NCI-H345 (cell line): ENCODE measurements at regions not wholly inside any gene's neighbourhood (a gene's known extent, or its start where the extent isn't known, plus 50 kb on each side); places are given as distances from the start of the nearest gene placed in this dataset.

ENCODE experiments used
- DNase-seq: peaks from one replicate; lab custom pipeline; 2025; lab: John Stamatoyannopoulos, UW

DNA sequence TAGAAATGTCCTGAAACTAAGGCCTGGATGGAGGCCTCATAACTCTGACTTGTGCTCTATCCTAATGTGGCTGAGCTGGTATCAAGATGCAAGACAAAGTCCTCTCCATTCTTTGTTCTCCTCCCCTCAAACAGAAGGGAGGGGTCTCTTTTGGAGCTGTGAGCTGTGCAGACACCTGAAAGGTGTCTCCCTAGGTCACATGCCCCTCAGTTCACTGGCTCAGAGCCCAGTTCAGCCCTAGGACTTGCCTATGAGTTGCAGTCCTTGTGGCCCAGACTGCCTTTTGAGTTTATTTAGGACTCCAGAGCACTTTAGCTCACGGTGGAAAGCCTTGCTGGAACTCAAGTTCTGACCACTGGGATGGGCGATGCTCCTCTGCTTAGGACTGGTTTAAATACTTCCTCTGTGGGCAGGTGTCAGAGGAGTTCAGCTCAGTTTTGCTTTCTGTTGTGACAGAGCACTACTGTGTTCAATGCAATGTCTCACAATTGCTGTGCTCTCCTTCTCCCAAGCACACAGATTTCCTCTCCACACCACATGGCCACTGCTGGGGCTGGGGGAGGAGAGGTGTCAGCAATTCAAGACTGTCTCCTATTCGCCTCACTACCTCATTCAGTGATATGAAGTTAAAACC is 84.8 kb upstream of the ZNF827 start:
- no peak for DNase-seq

DNA sequence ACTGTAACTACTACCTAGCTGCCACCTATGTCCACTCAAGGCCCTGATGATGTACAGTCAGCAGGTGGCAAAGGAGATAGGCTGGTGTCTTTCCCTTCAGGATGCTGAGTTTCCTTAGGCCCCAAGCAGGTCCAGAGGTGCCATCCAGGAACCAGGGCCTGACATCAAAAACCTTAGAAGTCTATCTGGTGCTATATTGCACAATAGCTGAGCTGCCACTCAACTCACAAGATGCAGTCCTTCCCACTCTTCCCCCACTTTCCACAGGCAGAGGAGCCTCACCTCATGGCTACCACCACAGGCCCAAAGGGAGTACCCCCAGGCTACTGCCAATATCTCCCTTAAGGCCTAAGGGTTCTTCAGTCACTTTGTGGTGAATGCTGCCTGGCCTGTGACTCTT is 83.9 kb upstream of the ZNF827 start:
- no peak for DNase-seq

DNA sequence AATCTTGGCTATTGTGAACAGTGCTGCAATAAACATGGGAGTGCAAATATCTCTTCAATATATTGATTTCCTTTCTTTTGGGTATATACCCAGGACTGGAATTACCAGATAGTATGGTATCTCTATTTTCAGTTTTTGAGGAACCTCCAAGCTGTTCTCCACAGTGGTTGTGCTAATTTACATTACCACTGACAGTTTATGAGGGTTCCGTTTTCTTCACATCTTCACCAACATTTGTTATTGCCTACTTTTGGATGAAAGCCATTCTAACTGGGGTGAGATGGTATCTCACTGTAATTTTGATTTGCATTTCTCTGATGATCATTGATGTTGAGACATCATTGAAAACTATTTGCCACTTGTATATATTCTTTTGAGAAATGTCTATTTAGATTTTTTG is 79.6 kb upstream of the ZNF827 start:
- DNase-seq, result no peak

DNA sequence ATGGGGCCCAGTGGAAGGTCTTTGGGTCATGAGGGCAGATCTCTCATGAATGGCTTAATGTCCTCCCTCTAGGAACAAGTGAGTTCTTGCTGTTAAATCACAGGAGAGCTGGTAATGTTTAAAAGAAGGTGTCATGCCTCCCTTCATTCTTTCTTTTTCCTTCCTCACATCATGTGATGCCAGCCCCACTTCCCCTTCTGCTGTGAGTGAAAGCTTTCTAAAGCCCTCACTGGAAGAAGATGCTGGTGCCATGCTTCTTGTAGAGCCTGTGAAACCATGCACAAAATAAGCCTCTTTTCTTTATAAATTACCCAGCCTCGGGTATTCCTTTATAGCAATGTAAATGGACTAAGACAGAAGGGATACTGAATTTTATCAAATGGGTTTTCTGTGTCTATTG is 66.1 kb upstream of the ZNF827 start:
- no peak for DNase-seq

DNA sequence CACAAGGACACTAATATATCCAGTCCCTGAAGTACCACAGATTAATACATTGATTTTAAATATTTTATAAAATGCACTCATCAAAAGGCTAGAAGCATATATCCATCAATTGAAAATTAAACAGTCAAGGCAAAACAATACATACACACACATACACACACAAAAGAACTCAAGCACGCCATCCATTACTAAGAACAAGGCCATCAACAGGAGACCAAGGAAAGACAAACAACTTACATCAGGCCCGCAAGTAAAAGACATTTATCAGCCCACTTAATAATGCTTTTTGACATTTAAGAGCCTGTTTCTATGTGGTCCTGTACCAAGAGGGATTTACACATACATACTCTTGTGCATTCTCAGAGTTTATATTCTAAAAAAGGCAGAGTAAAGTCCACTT is 50.0 kb upstream of the ZNF827 start:
- DNase-seq, result peak; percentile 24
